ENCODE measurements at regions not wholly inside any gene's neighbourhood (a gene's known extent, or its start where the extent isn't known, plus 50 kb on each side); places are given as distances from the start of the nearest gene placed in this dataset.

- TF ChIP-seq, protein P1, sequence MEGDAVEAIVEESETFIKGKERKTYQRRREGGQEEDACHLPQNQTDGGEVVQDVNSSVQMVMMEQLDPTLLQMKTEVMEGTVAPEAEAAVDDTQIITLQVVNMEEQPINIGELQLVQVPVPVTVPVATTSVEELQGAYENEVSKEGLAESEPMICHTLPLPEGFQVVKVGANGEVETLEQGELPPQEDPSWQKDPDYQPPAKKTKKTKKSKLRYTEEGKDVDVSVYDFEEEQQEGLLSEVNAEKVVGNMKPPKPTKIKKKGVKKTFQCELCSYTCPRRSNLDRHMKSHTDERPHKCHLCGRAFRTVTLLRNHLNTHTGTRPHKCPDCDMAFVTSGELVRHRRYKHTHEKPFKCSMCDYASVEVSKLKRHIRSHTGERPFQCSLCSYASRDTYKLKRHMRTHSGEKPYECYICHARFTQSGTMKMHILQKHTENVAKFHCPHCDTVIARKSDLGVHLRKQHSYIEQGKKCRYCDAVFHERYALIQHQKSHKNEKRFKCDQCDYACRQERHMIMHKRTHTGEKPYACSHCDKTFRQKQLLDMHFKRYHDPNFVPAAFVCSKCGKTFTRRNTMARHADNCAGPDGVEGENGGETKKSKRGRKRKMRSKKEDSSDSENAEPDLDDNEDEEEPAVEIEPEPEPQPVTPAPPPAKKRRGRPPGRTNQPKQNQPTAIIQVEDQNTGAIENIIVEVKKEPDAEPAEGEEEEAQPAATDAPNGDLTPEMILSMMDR (IDR thresholded peaks at IDR 0.05) = no peak
- no peak for TF ChIP-seq POLR2A (IDR thresholded peaks at IDR 0.05)
- no peaks in the 10 kb centered on the region for H3K9me3 ChIP-seq
- H3K4me1 ChIP-seq = no peaks in the 10 kb centered on the region
- H3K36me3 ChIP-seq (replicated peaks in 1 of 2; ENCODE audit: insufficient read depth in 1 of 2, low read depth in 2 of 2) = no peaks in the 10 kb centered on the region
- WGBS, 2 donors = 66 to 74% methylated on average over 3 of the region's 3 CpGs
- no peak overlapping the region for H3K4me3 ChIP-seq
- DNase-seq = no peak
- intact Hi-C loops (cut with DNase I) = no loop called here
- ATAC-seq = no peak
- no peak overlapping the region for H3K27ac ChIP-seq
- H3K27me3 ChIP-seq = no peaks in the 10 kb centered on the region
Observed at GRCh38 chr6:148212366-148212765, 130.3 kb upstream of the SASH1 start.

GRCh38 chr6:148213366-148213765, 129.3 kb upstream of the SASH1 start:
- ATAC-seq = no peak
- Histone ChIP-seq H3K4me1 (no peaks in the 10 kb centered on the region), H3K4me3 (no peak overlapping the region), H3K27me3 (no peaks in the 10 kb centered on the region), H3K27ac (no peak overlapping the region), H3K9me3 (no peaks in the 10 kb centered on the region), H3K36me3 (replicated peaks in 1 of 2; ENCODE audit: insufficient read depth in 1 of 2, low read depth in 2 of 2) (no peaks in the 10 kb centered on the region)
- intact Hi-C loops (cut with DNase I) = no loop called here
- 70 to 78% methylated on average over 3 of the region's 3 CpGs for WGBS, 2 donors
- TF ChIP-seq, protein P1 (IDR thresholded peaks at IDR 0.05) = no peak
- TF ChIP-seq POLR2A (IDR thresholded peaks at IDR 0.05) = no peak
- no peak for DNase-seq

DNA sequence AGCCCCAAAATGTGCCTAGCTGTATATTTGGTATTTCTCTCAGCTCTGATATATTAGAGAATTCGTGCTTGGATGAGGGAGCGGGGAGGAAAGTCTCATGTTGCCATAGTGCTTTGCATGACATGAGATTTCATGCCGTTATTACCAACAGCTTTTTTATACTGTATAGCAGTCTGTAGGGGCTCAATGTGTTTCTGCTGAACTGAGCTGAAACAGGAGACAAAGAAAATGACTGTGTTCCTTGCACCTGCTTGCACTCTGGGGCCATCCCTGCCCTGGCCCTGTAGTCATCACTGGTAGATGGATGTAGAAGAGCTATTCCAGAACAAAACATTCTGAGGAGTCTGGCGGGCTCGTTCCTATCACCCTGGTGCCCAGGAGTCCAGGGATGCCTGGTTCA, 128.0 kb upstream of the SASH1 start:
- intact Hi-C loops (cut with DNase I) = no loop called here
- Histone ChIP-seq H3K27ac (no peak overlapping the region), H3K27me3 (no peaks in the 10 kb centered on the region), H3K36me3 (replicated peaks in 1 of 2; ENCODE audit: insufficient read depth in 1 of 2, low read depth in 2 of 2) (no peaks in the 10 kb centered on the region), H3K9me3 (no peaks in the 10 kb centered on the region), H3K4me3 (no peak overlapping the region), H3K4me1 (no peaks in the 10 kb centered on the region)
- DNase-seq (no peak), ATAC-seq (no peak)
- no peak for TF ChIP-seq POLR2A (IDR thresholded peaks at IDR 0.05)
- TF ChIP-seq, protein P1 (IDR thresholded peaks at IDR 0.05) = no peak
- 77 to 84% methylated on average over 5 of the region's 5 CpGs for WGBS, 2 donors

- Histone ChIP-seq H3K9me3 (no peaks in the 10 kb centered on the region), H3K4me1 (no peaks in the 10 kb centered on the region), H3K27me3 (no peaks in the 10 kb centered on the region), H3K4me3 (no peak overlapping the region), H3K27ac (no peak overlapping the region), H3K36me3 (replicated peaks in 1 of 2; ENCODE audit: insufficient read depth in 1 of 2, low read depth in 2 of 2) (no peaks in the 10 kb centered on the region)
- WGBS, 2 donors = 82 to 100% methylated on average over 3 to 4 of the region's 4 CpGs
- no peak for DNase-seq
- intact Hi-C loops (cut with DNase I) = no loop called here
- TF ChIP-seq, protein P1 (IDR thresholded peaks at IDR 0.05) = no peak
- no peak for TF ChIP-seq POLR2A (IDR thresholded peaks at IDR 0.05)
- ATAC-seq = no peak
Observed at GRCh38 chr6:148217051-148217450, 125.6 kb upstream of the SASH1 start.

- 79 to 90% methylated on average over 3 of the region's 3 CpGs for whole genome bisulfite sequencing, 2 donors
- no peaks in the 10 kb centered on the region for H3K4me1 ChIP-seq
- TF ChIP-seq, protein P1 (IDR thresholded peaks at IDR 0.05) = no peak
- TF ChIP-seq POLR2A (IDR thresholded peaks at IDR 0.05) = no peak
- H3K4me3 ChIP-seq = no peak overlapping the region
- intact Hi-C loops (cut with DNase I) = no loop called here
- no peaks in the 10 kb centered on the region for H3K27me3 ChIP-seq
- no peaks in the 10 kb centered on the region for H3K36me3 ChIP-seq (replicated peaks in 1 of 2; ENCODE audit: insufficient read depth in 1 of 2, low read depth in 2 of 2)
- no peak overlapping the region for H3K27ac ChIP-seq
- ATAC-seq (no peak), DNase-seq (no peak)
- H3K9me3 ChIP-seq = no peaks in the 10 kb centered on the region
Observed at GRCh38 chr6:148217921-148218320, 124.7 kb upstream of the SASH1 start.

All from body of pancreas (tissue), 4 donors.